Sigmoid colon (tissue), 4 donors: ENCODE measurements at regions not wholly inside any gene's neighbourhood (a gene's known extent, or its start where the extent isn't known, plus 50 kb on each side); places are given as distances from the start of the nearest gene placed in this dataset.

Source experiments
- CTCF ChIP-seq, 4 experiments: fragments of 450-650 bp in 3 of 4; fragments of 200-600 bp in 1 of 4; IDR thresholded peaks; one replicate each; pipeline ENCODE4 v1.5.1; 2016 to 2019; ENCODE audit warnings: antibody characterized with exemption in 4 of 4, mild to moderate bottlenecking in 3 of 4, moderate library complexity in 2 of 4
- EP300 ChIP-seq, 4 donors: sonication (generic); formaldehyde crosslinking; IDR thresholded peaks; one replicate each; pipeline ENCODE4 v1.6.1; 2017; ENCODE audit warnings: antibody characterized with exemption in 4 of 4
- POLR2A ChIP-seq, 2 donors: fragments of 450-650 bp; IDR thresholded peaks; one replicate each; pipeline ENCODE4 v1.6.1; 2016; ENCODE audit warnings: antibody characterized with exemption in 2 of 2, mild to moderate bottlenecking in 2 of 2, moderate library complexity in 2 of 2
- POLR2AphosphoS5 ChIP-seq, 4 donors: sonication (generic); formaldehyde crosslinking; IDR thresholded peaks; one replicate each; pipeline ENCODE4 v1.6.1; 2017; ENCODE audit warnings: antibody characterized with exemption in 4 of 4

GRCh38 chr3:46105306-46105919, 78.1 kb upstream of the XCR1 start:
- no peak for TF ChIP-seq CTCF (IDR thresholded peaks at IDR 0.05)
- TF ChIP-seq POLR2A (IDR thresholded peaks at IDR 0.05), result no peak
- TF ChIP-seq POLR2AphosphoS5 (IDR thresholded peaks at IDR 0.05), result no peak
- TF ChIP-seq EP300 (IDR thresholded peaks at IDR 0.05), result no peak
